GM20431 (cell line): ENCODE measurements at regions not wholly inside any gene's neighbourhood (a gene's known extent, or its start where the extent isn't known, plus 50 kb on each side); places are given as distances from the start of the nearest gene placed in this dataset.
"Not testable (repeated sequence)": the region's sequence is repeated elsewhere in the genome, so short reads cannot be mapped to it uniquely, and the experiment has no call there.

Experiments used
- in situ Hi-C: fragments of 300-500 bp; cut with MseI, MboI; formaldehyde crosslinking; loops from one replicate; pipeline ENCODE4 v1.15.0; 2020; ENCODE audit warnings: low sequenced_read_pairs; ENCODE audit not compliant: unreplicated experiment

- in situ Hi-C loops, result no loop called here
Observed at GRCh38 chr6:164756142-164756541, 553.3 kb downstream of the C6orf118 start.

DNA sequence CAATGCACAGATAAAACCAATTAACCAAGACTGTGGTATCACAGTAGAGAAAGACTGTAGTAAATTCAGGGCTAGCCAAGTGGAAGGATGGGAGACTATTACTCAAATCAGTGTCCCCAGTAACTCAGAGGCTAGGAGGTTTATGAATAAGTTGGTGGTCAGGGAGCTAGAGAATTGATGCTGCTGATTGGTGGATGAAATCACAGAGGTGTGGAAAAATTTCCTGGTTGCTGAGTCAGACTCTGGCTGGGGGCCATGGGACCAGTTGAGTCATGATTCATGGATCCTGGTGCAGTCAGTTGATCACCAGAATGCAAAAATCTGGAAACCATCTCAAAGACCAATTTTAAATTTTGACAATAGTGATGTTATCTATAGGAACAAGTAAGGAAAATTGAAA is 555.9 kb downstream of the C6orf118 start:
- in situ Hi-C loops, result no loop called here

- in situ Hi-C loops, result no loop called here
Observed at GRCh38 chr6:164751395-164751794, 558.0 kb downstream of the C6orf118 start.

DNA sequence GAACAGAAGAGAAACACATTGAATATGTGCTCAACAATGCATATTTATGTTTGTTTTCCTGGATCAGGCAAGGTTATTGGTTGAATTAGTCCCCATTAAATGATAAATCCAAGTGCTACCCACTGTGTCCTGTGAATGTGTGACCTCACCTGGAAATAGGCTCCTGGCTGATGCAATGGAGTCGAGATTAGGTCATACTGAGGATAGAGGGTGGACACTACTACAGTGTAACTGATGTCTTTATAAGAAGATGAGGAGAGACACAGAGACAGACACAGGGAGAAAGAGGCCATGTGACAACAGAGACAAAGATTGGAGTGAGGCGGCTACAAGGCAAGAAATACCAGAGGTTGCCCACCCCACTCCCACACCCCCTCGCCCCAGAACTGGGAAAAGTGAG is 559.3 kb downstream of the C6orf118 start:
- in situ Hi-C loops, result no loop called here

DNA sequence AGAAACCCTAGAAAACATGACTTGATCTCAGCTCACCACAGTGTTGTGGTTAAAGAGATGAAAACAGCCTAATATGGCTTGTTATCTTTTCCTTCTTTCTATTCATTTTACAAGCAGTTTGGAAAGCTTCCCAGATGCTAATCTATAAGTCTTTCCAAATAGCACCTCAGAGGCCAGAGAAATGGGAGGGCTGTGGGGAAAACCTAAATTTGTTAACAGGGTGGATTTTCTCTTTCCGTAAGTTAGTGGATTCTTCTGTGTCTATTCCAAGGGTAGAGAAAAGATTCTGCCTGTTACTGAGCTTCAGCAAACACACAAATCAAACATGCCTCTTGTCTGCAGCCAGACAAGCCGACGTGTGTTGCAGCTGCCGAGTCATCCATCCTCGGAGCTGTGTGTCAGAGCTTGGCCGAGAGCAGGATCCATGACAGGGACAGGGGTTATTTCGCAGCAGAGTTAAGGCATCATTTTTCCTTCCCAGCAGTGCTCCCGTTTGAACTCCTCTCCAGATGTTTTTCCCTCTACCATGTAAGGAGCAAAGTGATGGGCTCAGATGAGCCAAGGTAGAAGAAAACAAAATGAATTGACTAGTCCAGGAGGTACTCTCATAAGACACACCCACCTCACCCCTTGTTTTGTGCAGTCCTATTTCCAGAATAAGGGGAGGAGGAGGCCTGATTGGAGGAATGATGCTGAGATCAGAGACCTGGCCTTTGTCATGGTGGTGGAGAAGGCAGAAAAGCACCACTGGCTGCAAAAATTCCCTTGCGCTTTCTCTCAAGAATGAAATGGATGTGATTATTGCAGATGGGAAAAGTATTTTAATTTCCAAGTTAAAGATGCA is 560.0 kb downstream of the C6orf118 start:
- in situ Hi-C loops, result no loop called here

DNA sequence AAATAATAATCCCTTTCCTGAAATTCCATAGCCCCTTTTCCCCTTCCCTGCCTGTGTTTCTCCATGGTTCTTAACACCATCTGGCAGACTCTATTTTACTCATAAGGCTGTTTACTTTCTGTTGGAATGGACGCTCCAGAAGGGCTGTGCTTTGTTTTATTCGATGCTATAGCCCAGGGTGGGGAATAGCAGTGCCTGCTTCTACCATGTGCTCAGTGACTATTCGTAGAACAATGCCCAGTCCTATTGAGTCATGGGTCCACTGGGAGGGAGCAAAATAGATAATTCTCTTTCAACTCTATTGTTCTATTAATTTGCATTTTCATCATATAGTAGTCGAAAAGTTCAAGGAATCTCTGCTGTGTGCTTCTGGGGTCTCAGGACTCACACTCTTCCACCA is 565.1 kb downstream of the C6orf118 start:
- in situ Hi-C loops, result no loop called here

- in situ Hi-C loops, result no loop called here
Observed at GRCh38 chr6:164741938-164742451, 567.4 kb downstream of the C6orf118 start.

DNA sequence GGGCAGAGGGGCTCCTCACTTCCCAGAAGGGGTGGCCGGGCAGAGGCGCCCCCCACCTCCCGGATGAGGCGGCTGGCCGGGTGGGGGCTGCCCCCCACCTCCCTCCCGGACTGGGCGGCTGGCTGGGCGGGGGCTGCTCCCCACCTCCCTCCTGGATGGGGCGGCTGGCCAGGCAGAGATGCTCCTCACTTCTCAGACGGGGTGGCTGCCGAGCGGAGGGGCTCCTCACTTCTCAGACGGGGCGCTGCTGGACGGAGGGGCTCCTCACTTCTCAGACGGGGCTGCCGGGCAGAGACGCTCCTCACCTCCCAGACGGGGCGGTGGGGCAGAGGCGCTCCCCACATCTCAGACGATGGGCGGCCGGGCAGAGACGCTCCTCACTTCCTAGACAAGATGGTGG is 573.3 kb downstream of the C6orf118 start:
- in situ Hi-C loops, result not testable (repeated sequence)

- in situ Hi-C loops, result no loop called here
Observed at GRCh38 chr6:164731539-164731938, 577.9 kb downstream of the C6orf118 start.

GRCh38 chr6:164721460-164721859 is 587.9 kb downstream of the C6orf118 start:
- in situ Hi-C loops, result no loop called here

DNA sequence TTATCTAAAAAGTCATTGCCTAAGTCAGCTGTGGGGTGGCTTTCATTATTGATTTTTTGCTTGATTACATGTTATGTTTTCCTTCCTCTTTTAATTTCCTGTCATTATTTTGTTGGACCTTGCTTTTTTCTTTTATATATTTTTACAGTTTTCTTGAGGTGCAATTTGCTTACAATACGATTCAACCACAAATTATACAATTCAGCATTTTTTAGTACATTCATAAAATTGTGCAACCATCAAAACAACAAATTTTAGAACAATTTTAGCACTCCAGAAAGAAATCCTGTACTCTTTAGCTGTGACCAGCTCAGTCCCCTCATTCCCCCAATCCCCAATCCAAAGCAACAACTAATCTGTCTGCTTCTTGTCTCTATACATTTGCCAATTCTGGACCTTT is 608.9 kb downstream of the C6orf118 start:
- in situ Hi-C loops, result no loop called here

GRCh38 chr6:164695896-164696295 is 613.5 kb downstream of the C6orf118 start:
- in situ Hi-C loops, result no loop called here

DNA sequence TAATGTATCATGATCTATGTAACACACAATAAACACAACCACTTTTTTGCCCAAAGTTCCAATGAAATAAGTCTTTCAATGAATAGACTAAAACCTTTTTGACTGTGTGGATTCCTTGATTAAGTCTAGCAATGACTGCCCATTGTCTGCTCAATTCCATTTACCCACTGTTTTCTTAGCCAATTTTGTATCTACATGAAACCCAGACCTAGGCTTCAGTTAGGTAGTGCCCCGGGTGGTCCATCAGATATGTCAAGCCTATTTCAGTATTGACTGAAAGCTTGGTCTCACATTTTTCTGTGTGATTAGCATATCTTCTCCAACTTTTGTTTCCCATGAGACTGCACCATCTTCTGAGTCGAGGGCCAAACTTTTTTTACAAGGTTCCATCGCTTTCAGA is 615.0 kb downstream of the C6orf118 start:
- in situ Hi-C loops, result no loop called here

DNA sequence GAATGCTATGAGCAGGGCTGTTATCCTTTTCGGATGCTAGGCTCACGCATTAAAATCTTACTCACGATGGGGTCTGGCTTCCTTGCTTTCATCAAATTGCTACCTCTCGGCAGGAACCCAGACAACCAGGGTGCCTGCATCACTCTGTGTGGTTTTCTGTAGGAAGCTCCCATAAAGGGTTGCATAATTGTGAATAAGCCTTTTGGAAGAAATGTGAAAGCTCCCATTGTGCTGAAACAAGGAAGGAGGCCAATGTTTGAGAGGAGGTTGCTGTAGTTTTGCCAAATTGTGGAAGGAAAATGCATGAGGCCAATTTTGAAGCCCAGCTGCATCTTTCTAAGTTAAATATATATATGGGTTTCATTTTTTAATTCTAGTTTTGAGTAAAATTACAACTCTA is 615.5 kb downstream of the C6orf118 start:
- in situ Hi-C loops, result no loop called here

GRCh38 chr6:164692772-164693510 is 616.5 kb downstream of the C6orf118 start:
- in situ Hi-C loops, result no loop called here

- in situ Hi-C loops, result no loop called here
Observed at GRCh38 chr6:164690702-164691500, 618.5 kb downstream of the C6orf118 start.

- in situ Hi-C loops, result no loop called here
Observed at GRCh38 chr6:164690241-164690640, 619.2 kb downstream of the C6orf118 start.

GRCh38 chr6:164665328-164665727 is 644.1 kb downstream of the C6orf118 start:
- in situ Hi-C loops, result no loop called here

GRCh38 chr6:164663634-164664033 is 645.8 kb downstream of the C6orf118 start:
- in situ Hi-C loops, result no loop called here

- in situ Hi-C loops, result no loop called here
Observed at GRCh38 chr6:164661716-164662115, 647.7 kb downstream of the C6orf118 start.
